ENCODE measurements at regions not wholly inside any gene's neighbourhood (a gene's known extent, or its start where the extent isn't known, plus 50 kb on each side); places are given as distances from the start of the nearest gene placed in this dataset.

- no peaks in the 10 kb centered on the region for H3K27me3 ChIP-seq (replicated peaks; ENCODE audit: insufficient read depth, low read length)
- no peaks in the 10 kb centered on the region for H4K20me1 ChIP-seq (ENCODE audit: insufficient read depth, low read length)
- H2AFZ ChIP-seq (ENCODE audit: low read length), result no peak overlapping the region
- no peak overlapping the region for H3K9ac ChIP-seq (ENCODE audit: low read length)
- no peak for TF ChIP-seq EZH2phosphoT487 (IDR thresholded peaks at IDR 0.05; ENCODE audit: low read length)
- TF ChIP-seq EZH2 (optimal IDR thresholded peaks at IDR 0.05; ENCODE audit: low read depth, low read length), result no peak
- no peaks in the 10 kb centered on the region for H3K9me2 ChIP-seq (replicated peaks; ENCODE audit: insufficient read depth, low read length)
- H3F3A ChIP-seq (ENCODE audit: insufficient read depth, low read length), result no peaks in the 10 kb centered on the region
- no peak overlapping the region for H3K27ac ChIP-seq (ENCODE audit: low read length)
- no peaks in the 10 kb centered on the region for H3K79me2 ChIP-seq (ENCODE audit: low read length)
- no peaks in the 10 kb centered on the region for H3K9me3 ChIP-seq (replicated peaks; ENCODE audit: insufficient read depth, low read length)
- H3K36me3 ChIP-seq (replicated peaks; ENCODE audit: insufficient read depth, low read length), result no peaks in the 10 kb centered on the region
- no peaks in the 10 kb centered on the region for H3K4me1 ChIP-seq (ENCODE audit: low read length)
- no peak overlapping the region for H3K4me3 ChIP-seq (ENCODE audit: low read length)
- no peak for DNase-seq
- H3K4me2 ChIP-seq (ENCODE audit: low read depth, low read length), result no peak overlapping the region
Observed at GRCh38 chr9:90420211-90420610, 222.4 kb downstream of the DIRAS2 start.

GRCh38 chr9:90420768-90421513, 221.7 kb downstream of the DIRAS2 start:
- DNase-seq, result no peak
- H3K27ac ChIP-seq (ENCODE audit: low read length), result no peak overlapping the region

GRCh38 chr9:90421786-90422185, 220.8 kb downstream of the DIRAS2 start:
- TF ChIP-seq CTCF (IDR thresholded peaks at IDR 0.05; ENCODE audit: low read length) (no peak), EZH2phosphoT487 (IDR thresholded peaks at IDR 0.05; ENCODE audit: low read length) (no peak), EZH2 (optimal IDR thresholded peaks at IDR 0.05; ENCODE audit: low read depth, low read length) (no peak)
- Histone ChIP-seq H3K9ac (ENCODE audit: low read length) (no peak overlapping the region), H3K9me2 (replicated peaks; ENCODE audit: insufficient read depth, low read length) (no peaks in the 10 kb centered on the region), H3K27me3 (replicated peaks; ENCODE audit: insufficient read depth, low read length) (no peaks in the 10 kb centered on the region), H3K9me3 (replicated peaks; ENCODE audit: insufficient read depth, low read length) (no peaks in the 10 kb centered on the region), H2AFZ (ENCODE audit: low read length) (no peak overlapping the region), H3K4me1 (ENCODE audit: low read length) (no peaks in the 10 kb centered on the region), H3K27ac (ENCODE audit: low read length) (no peak overlapping the region), H3K79me2 (ENCODE audit: low read length) (no peaks in the 10 kb centered on the region), H3K4me3 (ENCODE audit: low read length) (no peak overlapping the region), H4K20me1 (ENCODE audit: insufficient read depth, low read length) (no peaks in the 10 kb centered on the region), H3F3A (ENCODE audit: insufficient read depth, low read length) (no peaks in the 10 kb centered on the region), H3K36me3 (replicated peaks; ENCODE audit: insufficient read depth, low read length) (no peaks in the 10 kb centered on the region), H3K4me2 (ENCODE audit: low read depth, low read length) (no peak overlapping the region)
- DNase-seq, result no peak

More at GRCh38 chr9:90420768-90421513, 221.7 kb downstream of the DIRAS2 start:
- Histone ChIP-seq H3K9ac (ENCODE audit: low read length) (no peak overlapping the region), H3K4me1 (ENCODE audit: low read length) (no peaks in the 10 kb centered on the region), H4K20me1 (ENCODE audit: insufficient read depth, low read length) (no peaks in the 10 kb centered on the region), H3K36me3 (replicated peaks; ENCODE audit: insufficient read depth, low read length) (no peaks in the 10 kb centered on the region), H3K79me2 (ENCODE audit: low read length) (no peaks in the 10 kb centered on the region), H3F3A (ENCODE audit: insufficient read depth, low read length) (no peaks in the 10 kb centered on the region), H3K27me3 (replicated peaks; ENCODE audit: insufficient read depth, low read length) (no peaks in the 10 kb centered on the region), H3K9me2 (replicated peaks; ENCODE audit: insufficient read depth, low read length) (no peaks in the 10 kb centered on the region), H3K9me3 (replicated peaks; ENCODE audit: insufficient read depth, low read length) (no peaks in the 10 kb centered on the region), H3K4me3 (ENCODE audit: low read length) (no peak overlapping the region), H3K4me2 (ENCODE audit: low read depth, low read length) (no peak overlapping the region), H2AFZ (ENCODE audit: low read length) (no peak overlapping the region)
- no peak for TF ChIP-seq EZH2phosphoT487 (IDR thresholded peaks at IDR 0.05; ENCODE audit: low read length)
- no peak for TF ChIP-seq EZH2 (optimal IDR thresholded peaks at IDR 0.05; ENCODE audit: low read depth, low read length)
- TF ChIP-seq CTCF (IDR thresholded peaks at IDR 0.05; ENCODE audit: low read length), result no peak

- Histone ChIP-seq H3K36me3 (replicated peaks; ENCODE audit: insufficient read depth, low read length) (no peaks in the 10 kb centered on the region), H3K4me1 (ENCODE audit: low read length) (no peaks in the 10 kb centered on the region), H3F3A (ENCODE audit: insufficient read depth, low read length) (no peaks in the 10 kb centered on the region), H3K27me3 (replicated peaks; ENCODE audit: insufficient read depth, low read length) (no peaks in the 10 kb centered on the region), H3K9me3 (replicated peaks; ENCODE audit: insufficient read depth, low read length) (no peaks in the 10 kb centered on the region), H3K9me2 (replicated peaks; ENCODE audit: insufficient read depth, low read length) (no peaks in the 10 kb centered on the region), H3K9ac (ENCODE audit: low read length) (no peak overlapping the region), H3K79me2 (ENCODE audit: low read length) (no peaks in the 10 kb centered on the region), H4K20me1 (ENCODE audit: insufficient read depth, low read length) (no peaks in the 10 kb centered on the region), H3K27ac (ENCODE audit: low read length) (no peak overlapping the region), H2AFZ (ENCODE audit: low read length) (no peak overlapping the region), H3K4me2 (ENCODE audit: low read depth, low read length) (no peak overlapping the region), H3K4me3 (ENCODE audit: low read length) (no peak overlapping the region)
- TF ChIP-seq EZH2phosphoT487 (IDR thresholded peaks at IDR 0.05; ENCODE audit: low read length) (no peak), EZH2 (optimal IDR thresholded peaks at IDR 0.05; ENCODE audit: low read depth, low read length) (no peak), CTCF (IDR thresholded peaks at IDR 0.05; ENCODE audit: low read length) (no peak)
- DNase-seq, result no peak
Observed at GRCh38 chr9:90423661-90424193, 218.9 kb downstream of the DIRAS2 start.
